ENCODE measurements at regions not wholly inside any gene's neighbourhood (a gene's known extent, or its start where the extent isn't known, plus 50 kb on each side); places are given as distances from the start of the nearest gene placed in this dataset.
"Not testable (repeated sequence)": the region's sequence is repeated elsewhere in the genome, so short reads cannot be mapped to it uniquely, and the experiment has no call there.

GRCh38 chr4:131540256-131540655 is 1608.8 kb upstream of the PCDH10 start:
- Mint-ChIP-seq H3K27ac (ENCODE audit: low read depth) (no peak overlapping the region), H3K36me3 (ENCODE audit: insufficient read depth) (no peaks in the 10 kb centered on the region), H3K4me1 (no peaks in the 10 kb centered on the region), H3K4me3 (no peak overlapping the region), H3K9me3 (no peaks in the 10 kb centered on the region), H3K27me3 (no peaks in the 10 kb centered on the region)
- no peak for ATAC-seq (replicated peaks; ENCODE audit: extremely low read depth, poor library complexity, severe bottlenecking)
- DNase-seq (ENCODE audit: low spot score in 2 of 2): no peak

GRCh38 chr4:131547506-131547981 is 1601.5 kb upstream of the PCDH10 start:
- ATAC-seq (replicated peaks; ENCODE audit: extremely low read depth, poor library complexity, severe bottlenecking): no peak

GRCh38 chr4:131551306-131551705 is 1597.8 kb upstream of the PCDH10 start:
- no peak for ATAC-seq (replicated peaks; ENCODE audit: extremely low read depth, poor library complexity, severe bottlenecking)
- H3K27ac Mint-ChIP-seq (ENCODE audit: low read depth): no peak overlapping the region
- no peak overlapping the region for H3K4me3 Mint-ChIP-seq
- H3K36me3 Mint-ChIP-seq (ENCODE audit: insufficient read depth): no peaks in the 10 kb centered on the region
- no peaks in the 10 kb centered on the region for H3K4me1 Mint-ChIP-seq
- DNase-seq (ENCODE audit: low spot score in 2 of 2): no peak
- no peaks in the 10 kb centered on the region for H3K27me3 Mint-ChIP-seq
- peaks cover 18% of the 10 kb centered on the region for H3K9me3 Mint-ChIP-seq

More at GRCh38 chr4:131547506-131547981, 1601.5 kb upstream of the PCDH10 start:
- H3K9me3 Mint-ChIP-seq: peaks cover 13% of the 10 kb centered on the region
- no peaks in the 10 kb centered on the region for H3K4me1 Mint-ChIP-seq
- H3K4me3 Mint-ChIP-seq: no peak overlapping the region
- no peaks in the 10 kb centered on the region for H3K36me3 Mint-ChIP-seq (ENCODE audit: insufficient read depth)
- H3K27me3 Mint-ChIP-seq: no peaks in the 10 kb centered on the region
- DNase-seq (ENCODE audit: low spot score in 2 of 2): no peak
- H3K27ac Mint-ChIP-seq (ENCODE audit: low read depth): no peak overlapping the region

GRCh38 chr4:131566026-131566425 is 1583.1 kb upstream of the PCDH10 start:
- Mint-ChIP-seq H3K4me3 (no peak overlapping the region), H3K27ac (ENCODE audit: low read depth) (no peak overlapping the region), H3K36me3 (ENCODE audit: insufficient read depth) (no peaks in the 10 kb centered on the region), H3K27me3 (no peaks in the 10 kb centered on the region), H3K4me1 (no peaks in the 10 kb centered on the region), H3K9me3 (peaks cover 7% of the 10 kb centered on the region)
- no peak for ATAC-seq (replicated peaks; ENCODE audit: extremely low read depth, poor library complexity, severe bottlenecking)
- DNase-seq (ENCODE audit: low spot score in 2 of 2): no peak

- DNase-seq (ENCODE audit: low spot score in 2 of 2): no peak
- Mint-ChIP-seq H3K4me3 (no peak overlapping the region), H3K36me3 (ENCODE audit: insufficient read depth) (no peaks in the 10 kb centered on the region), H3K27ac (ENCODE audit: low read depth) (no peak overlapping the region), H3K9me3 (peaks cover 5% of the 10 kb centered on the region), H3K4me1 (no peaks in the 10 kb centered on the region), H3K27me3 (no peaks in the 10 kb centered on the region)
- no peak for ATAC-seq (replicated peaks; ENCODE audit: extremely low read depth, poor library complexity, severe bottlenecking)
These were observed 1564.5 kb upstream of the PCDH10 start for GRCh38 chr4:131584587-131584986.

- no peak overlapping the region for H3K4me3 Mint-ChIP-seq
- no peaks in the 10 kb centered on the region for H3K27me3 Mint-ChIP-seq
- H3K4me1 Mint-ChIP-seq: no peaks in the 10 kb centered on the region
- H3K27ac Mint-ChIP-seq (ENCODE audit: low read depth): no peak overlapping the region
- no peaks in the 10 kb centered on the region for H3K36me3 Mint-ChIP-seq (ENCODE audit: insufficient read depth)
- ATAC-seq (replicated peaks; ENCODE audit: extremely low read depth, poor library complexity, severe bottlenecking): no peak
- peaks cover 31% of the 10 kb centered on the region for H3K9me3 Mint-ChIP-seq
- DNase-seq (ENCODE audit: low spot score in 2 of 2): no peak
These were observed 1554.0 kb upstream of the PCDH10 start for GRCh38 chr4:131595140-131595539.

GRCh38 chr4:131603705-131604104 is 1545.4 kb upstream of the PCDH10 start:
- H3K4me1 Mint-ChIP-seq: no peaks in the 10 kb centered on the region
- no peak overlapping the region for H3K27ac Mint-ChIP-seq (ENCODE audit: low read depth)
- no peaks in the 10 kb centered on the region for H3K27me3 Mint-ChIP-seq
- no peak for ATAC-seq (replicated peaks; ENCODE audit: extremely low read depth, poor library complexity, severe bottlenecking)
- H3K9me3 Mint-ChIP-seq: peaks cover 22% of the 10 kb centered on the region
- no peak for DNase-seq (ENCODE audit: low spot score in 2 of 2)
- peaks cover 3% of the 10 kb centered on the region for H3K36me3 Mint-ChIP-seq (ENCODE audit: insufficient read depth)
- no peak overlapping the region for H3K4me3 Mint-ChIP-seq

GRCh38 chr4:131609039-131609438 is 1540.1 kb upstream of the PCDH10 start:
- peaks cover 3% of the 10 kb centered on the region for H3K36me3 Mint-ChIP-seq (ENCODE audit: insufficient read depth)
- H3K4me3 Mint-ChIP-seq: no peak overlapping the region
- H3K27me3 Mint-ChIP-seq: no peaks in the 10 kb centered on the region
- peaks cover 19% of the 10 kb centered on the region for H3K9me3 Mint-ChIP-seq
- no peak for ATAC-seq (replicated peaks; ENCODE audit: extremely low read depth, poor library complexity, severe bottlenecking)
- DNase-seq (ENCODE audit: low spot score in 2 of 2): no peak
- no peaks in the 10 kb centered on the region for H3K4me1 Mint-ChIP-seq
- H3K27ac Mint-ChIP-seq (ENCODE audit: low read depth): no peak overlapping the region

- not testable (repeated sequence) for H3K27me3 Mint-ChIP-seq; H3K4me3 Mint-ChIP-seq; H3K4me1 Mint-ChIP-seq; H3K36me3 Mint-ChIP-seq (ENCODE audit: insufficient read depth); ATAC-seq (replicated peaks; ENCODE audit: extremely low read depth, poor library complexity, severe bottlenecking); H3K27ac Mint-ChIP-seq (ENCODE audit: low read depth); DNase-seq (ENCODE audit: low spot score in 2 of 2)
- peaks cover 19% of the 10 kb centered on the region for H3K9me3 Mint-ChIP-seq
These were observed 1538.6 kb upstream of the PCDH10 start for GRCh38 chr4:131610517-131610916.

- Mint-ChIP-seq H3K27me3 (no peaks in the 10 kb centered on the region), H3K36me3 (ENCODE audit: insufficient read depth) (peaks cover under 1% of the 10 kb centered on the region), H3K27ac (ENCODE audit: low read depth) (no peak overlapping the region)
These were observed 1535.8 kb upstream of the PCDH10 start for GRCh38 chr4:131613086-131613823.

GRCh38 chr4:131613824-131614216 is 1535.3 kb upstream of the PCDH10 start:
- H3K4me1 Mint-ChIP-seq: no peaks in the 10 kb centered on the region
- no peaks in the 10 kb centered on the region for H3K27me3 Mint-ChIP-seq
- ATAC-seq (replicated peaks; ENCODE audit: extremely low read depth, poor library complexity, severe bottlenecking): no peak
- no peak overlapping the region for H3K27ac Mint-ChIP-seq (ENCODE audit: low read depth)
- H3K4me3 Mint-ChIP-seq: no peak overlapping the region
- H3K9me3 Mint-ChIP-seq: peaks cover 13% of the 10 kb centered on the region
- DNase-seq (ENCODE audit: low spot score in 2 of 2): no peak
- H3K36me3 Mint-ChIP-seq (ENCODE audit: insufficient read depth): no peaks in the 10 kb centered on the region

More at GRCh38 chr4:131613086-131613823, 1535.8 kb upstream of the PCDH10 start:
- peaks cover 15% of the 10 kb centered on the region for H3K9me3 Mint-ChIP-seq
- DNase-seq (ENCODE audit: low spot score in 2 of 2) (no peak), ATAC-seq (replicated peaks; ENCODE audit: extremely low read depth, poor library complexity, severe bottlenecking) (no peak)
- H3K4me1 Mint-ChIP-seq: no peaks in the 10 kb centered on the region
- H3K4me3 Mint-ChIP-seq: no peak overlapping the region

- ATAC-seq (replicated peaks; ENCODE audit: extremely low read depth, poor library complexity, severe bottlenecking): no peak
- Mint-ChIP-seq H3K27me3 (no peaks in the 10 kb centered on the region), H3K36me3 (ENCODE audit: insufficient read depth) (peaks cover 4% of the 10 kb centered on the region), H3K9me3 (peaks cover 27% of the 10 kb centered on the region), H3K4me3 (no peak overlapping the region), H3K4me1 (no peaks in the 10 kb centered on the region), H3K27ac (ENCODE audit: low read depth) (no peak overlapping the region)
- no peak for DNase-seq (ENCODE audit: low spot score in 2 of 2)
These were observed 1516.2 kb upstream of the PCDH10 start for GRCh38 chr4:131632877-131633276.

- H3K4me1 Mint-ChIP-seq: no peaks in the 10 kb centered on the region
- DNase-seq (ENCODE audit: low spot score in 2 of 2): no peak
- no peak overlapping the region for H3K4me3 Mint-ChIP-seq
- no peaks in the 10 kb centered on the region for H3K27me3 Mint-ChIP-seq
- H3K9me3 Mint-ChIP-seq: peaks cover 40% of the 10 kb centered on the region
- H3K36me3 Mint-ChIP-seq (ENCODE audit: insufficient read depth): peaks cover 4% of the 10 kb centered on the region
- ATAC-seq (replicated peaks; ENCODE audit: extremely low read depth, poor library complexity, severe bottlenecking): no peak
- no peak overlapping the region for H3K27ac Mint-ChIP-seq (ENCODE audit: low read depth)
These were observed 1513.9 kb upstream of the PCDH10 start for GRCh38 chr4:131635191-131635590.
